HG02938 (cell line): ENCODE measurements at regions not wholly inside any gene's neighbourhood (a gene's known extent, or its start where the extent isn't known, plus 50 kb on each side); places are given as distances from the start of the nearest gene placed in this dataset.

Source experiments
- ATAC-seq: cut with Tn5 transposase; IDR thresholded peaks from one replicate; pipeline ENCODE4 v1.9.1; 2021; ENCODE audit warnings: mild to moderate bottlenecking, moderate library complexity; ENCODE audit not compliant: unreplicated experiment

- no peak for ATAC-seq
Measured at GRCh38 chr9:2307480-2307879, 292.3 kb downstream of the SMARCA2 start.

GRCh38 chr9:2311920-2312319 lies 296.8 kb downstream of the SMARCA2 start:
- no peak for ATAC-seq

DNA sequence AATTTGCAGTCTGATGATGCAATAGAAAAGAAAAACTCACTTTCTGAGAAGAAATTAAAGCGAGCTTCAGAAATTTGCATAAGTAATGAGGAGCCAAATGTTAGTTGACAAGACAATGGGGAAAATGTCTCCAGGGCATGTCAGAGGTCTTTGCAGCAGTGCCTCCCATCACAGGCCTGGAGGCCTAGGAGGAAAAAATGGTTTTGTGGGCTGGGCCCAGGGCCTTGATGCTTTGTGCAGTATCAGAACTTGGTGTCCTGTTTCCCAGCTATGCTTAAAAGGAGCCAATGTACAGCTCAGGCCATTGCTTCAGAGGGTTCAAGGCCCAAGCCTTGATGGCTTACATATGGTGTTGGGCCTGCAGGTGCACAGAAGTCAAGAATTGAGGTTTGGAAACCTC lies 298.4 kb downstream of the SMARCA2 start:
- no peak for ATAC-seq

DNA sequence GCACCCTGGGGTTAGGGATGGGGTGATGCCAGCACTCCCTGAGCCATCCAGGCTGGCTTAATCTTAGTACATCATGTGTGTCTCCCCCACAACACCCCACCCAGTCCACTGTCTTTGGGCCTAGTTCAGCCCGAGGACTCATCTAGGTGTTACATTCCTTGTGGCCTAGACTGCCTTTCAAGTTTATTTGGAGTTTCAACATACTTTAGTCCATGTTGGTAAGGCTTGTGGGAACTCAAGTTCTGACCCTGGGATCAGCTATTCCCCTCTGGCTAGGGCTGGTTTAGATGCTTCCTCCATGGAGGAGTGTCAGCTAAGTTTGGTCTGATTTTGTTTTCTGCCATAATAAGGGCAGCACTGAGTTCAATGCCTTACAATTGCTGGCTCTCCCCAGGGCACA lies 302.4 kb downstream of the SMARCA2 start:
- no peak for ATAC-seq

DNA sequence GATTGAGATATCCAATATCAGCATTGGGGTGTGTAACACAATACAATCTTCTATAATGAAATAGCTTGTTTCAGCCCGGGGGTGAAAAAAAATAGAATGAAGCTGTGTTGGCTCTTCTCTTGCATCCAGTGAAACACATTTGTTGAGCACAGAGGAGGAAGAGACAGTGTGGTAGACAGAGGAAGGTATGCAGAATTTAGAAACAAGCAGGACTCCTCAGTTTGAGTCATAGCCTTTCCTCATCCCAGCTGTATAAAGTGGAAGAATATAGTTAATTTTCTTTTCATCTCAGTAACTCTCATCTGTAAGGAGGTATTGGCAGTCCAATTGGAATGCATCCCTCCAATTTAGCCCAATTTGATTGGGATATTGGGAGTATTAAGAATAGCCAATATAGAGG lies 302.2 kb upstream of the VLDLR start:
- no peak for ATAC-seq

DNA sequence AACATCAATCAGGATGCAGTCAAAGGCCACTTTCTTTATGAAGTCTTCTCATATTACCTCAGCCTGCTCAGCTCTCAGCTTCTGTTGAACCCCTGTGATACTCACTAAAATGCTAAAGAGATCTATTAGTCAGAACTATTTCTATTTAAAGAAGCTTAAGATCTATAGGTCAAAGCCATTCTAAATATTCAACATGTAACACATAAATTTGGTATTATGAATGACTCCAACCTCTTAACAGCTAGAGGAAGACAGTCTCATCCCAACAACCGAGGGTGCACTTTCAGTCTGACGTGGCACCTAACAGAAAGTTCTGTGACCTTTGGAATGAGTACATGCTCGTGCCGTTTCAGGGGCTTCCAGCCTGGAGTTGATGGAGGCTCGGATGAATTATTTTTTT lies 301.5 kb upstream of the VLDLR start:
- ATAC-seq: no peak

DNA sequence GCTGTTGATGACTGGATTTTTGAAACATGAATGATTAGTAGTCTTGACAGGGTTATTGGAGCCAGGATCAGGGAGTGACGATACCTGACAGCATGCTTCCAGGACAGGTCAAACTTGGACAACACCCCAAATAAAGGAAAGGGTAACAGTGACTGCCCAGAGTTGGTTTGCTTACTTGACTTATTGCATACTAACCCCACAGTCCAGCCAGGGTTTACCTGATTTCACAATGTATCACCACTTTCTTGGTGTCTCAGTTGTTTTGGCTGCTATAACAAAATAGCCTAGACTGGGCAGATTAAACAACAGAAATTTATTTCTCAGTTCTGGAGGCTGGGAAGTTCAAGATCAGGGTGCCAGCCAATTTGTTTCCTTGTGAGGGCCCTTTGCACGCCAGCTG lies 301.0 kb upstream of the VLDLR start:
- no peak for ATAC-seq

GRCh38 chr9:2321523-2322148 lies 300.0 kb upstream of the VLDLR start:
- no peak for ATAC-seq

DNA sequence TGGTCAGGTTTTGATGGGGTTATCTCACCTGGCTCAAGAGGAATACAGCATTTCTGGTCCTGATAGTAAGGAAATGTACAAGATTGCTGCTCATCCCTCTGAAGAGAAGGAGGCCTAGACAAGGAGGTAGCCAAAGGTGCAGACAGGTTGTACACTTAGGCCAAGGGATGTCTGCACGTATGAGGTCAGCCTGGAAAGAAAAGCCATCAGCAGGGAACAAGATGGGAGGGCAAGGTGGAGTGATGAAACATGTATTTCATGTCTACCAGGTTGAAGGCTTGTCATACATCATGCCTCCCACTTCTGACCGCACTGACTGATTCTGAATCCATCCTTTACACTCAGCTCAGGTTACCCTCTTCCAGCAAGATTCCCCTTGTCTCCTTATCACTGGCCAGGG lies 296.8 kb upstream of the VLDLR start:
- ATAC-seq: no peak

- no peak for ATAC-seq
Measured at GRCh38 chr9:2332663-2333062, 288.9 kb upstream of the VLDLR start.

GRCh38 chr9:2335260-2335659 lies 286.3 kb upstream of the VLDLR start:
- ATAC-seq: no peak

DNA sequence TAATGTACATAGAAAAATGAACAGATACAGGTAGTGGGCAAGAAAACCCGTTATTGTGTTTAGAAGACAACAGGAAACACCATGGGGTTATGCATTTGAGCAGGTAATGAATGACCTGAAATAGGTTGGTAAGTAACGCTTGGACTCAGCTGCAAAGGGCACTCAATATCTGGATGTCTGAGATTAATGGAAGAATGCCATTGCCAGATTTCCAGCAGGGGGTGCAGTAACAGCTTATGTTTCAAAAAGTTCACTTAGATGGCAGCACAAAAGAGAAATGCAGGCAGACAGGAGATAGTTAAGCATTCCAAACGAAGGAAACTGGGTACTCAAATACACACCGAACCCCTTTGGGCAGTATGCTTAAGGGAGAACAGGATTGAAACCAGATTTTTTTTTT lies 285.5 kb upstream of the VLDLR start:
- ATAC-seq: no peak

- no peak for ATAC-seq
Measured at GRCh38 chr9:2337131-2337530, 284.5 kb upstream of the VLDLR start.

DNA sequence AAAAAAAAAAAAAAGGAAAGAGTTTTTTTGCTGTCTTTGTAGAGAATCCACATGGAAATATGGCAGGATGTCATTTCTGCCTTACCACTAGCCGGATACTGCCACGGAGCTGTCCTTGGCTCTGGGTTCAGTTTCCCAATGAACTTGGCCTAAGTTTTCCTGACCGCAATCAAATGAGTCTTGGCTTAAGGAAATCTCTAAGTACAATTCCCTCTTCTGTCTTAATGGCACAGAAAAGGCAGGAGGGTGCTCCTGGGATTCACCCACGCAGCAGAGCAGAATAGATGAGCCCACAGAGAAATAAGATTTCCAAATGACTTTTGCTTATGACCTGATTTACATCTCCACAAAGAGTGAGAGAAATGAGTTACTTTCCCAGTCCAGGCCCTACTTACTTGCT lies 284.0 kb upstream of the VLDLR start:
- no peak for ATAC-seq

- ATAC-seq: no peak
Measured at GRCh38 chr9:2338777-2339365, 282.7 kb upstream of the VLDLR start.

GRCh38 chr9:2339416-2339815 lies 282.2 kb upstream of the VLDLR start:
- no peak for ATAC-seq

DNA sequence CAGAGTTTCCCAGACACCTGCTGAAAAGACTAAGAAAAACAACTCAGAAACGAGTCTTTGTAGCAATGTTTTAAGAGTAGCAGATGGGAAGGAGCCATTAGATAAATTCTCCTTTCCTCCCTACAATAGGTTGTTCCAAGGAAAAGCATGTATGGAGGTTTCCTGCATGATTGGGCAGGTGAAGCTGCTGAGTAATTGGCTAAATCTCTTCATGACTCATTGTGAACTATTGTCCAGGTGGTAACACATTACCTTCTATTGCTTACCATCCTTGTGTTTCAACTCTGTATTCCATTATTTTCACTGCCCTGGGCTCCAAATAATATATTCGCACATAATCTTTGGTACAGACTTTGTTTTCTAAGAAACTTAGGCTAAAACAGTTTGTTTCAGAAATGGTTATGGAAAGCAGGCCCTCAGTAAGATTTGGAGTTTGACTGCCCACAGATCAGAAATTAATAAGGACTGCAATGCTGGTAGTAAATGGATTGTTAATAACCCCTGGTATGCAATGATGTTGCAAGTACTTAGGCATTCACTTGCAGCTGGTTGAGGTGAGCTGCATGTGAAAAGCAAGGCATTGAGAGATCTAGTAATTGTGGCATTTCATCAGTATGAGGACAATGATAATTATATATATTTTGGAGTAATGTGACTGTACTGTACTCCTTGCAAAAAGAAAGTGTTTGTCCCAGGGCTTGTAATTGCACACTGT lies 281.4 kb upstream of the VLDLR start:
- no peak for ATAC-seq

DNA sequence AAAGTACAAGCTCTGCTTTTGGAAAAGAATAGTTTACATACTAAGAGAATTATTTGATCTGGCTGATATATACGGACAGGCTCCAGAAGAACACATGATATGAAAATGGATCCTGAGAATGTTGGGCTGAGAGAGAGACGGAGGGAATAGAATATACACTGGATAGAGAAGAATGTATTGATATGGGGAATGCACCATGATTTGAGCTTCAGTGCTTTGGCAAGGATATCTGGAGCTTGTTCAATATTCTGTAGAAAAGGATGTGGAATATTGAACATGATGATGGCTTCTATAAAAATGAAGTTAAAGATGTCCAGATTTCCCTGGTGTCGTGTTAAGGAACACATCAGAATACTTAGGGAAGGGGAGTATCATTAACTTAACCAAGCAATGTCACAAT lies 280.5 kb upstream of the VLDLR start:
- ATAC-seq: no peak

DNA sequence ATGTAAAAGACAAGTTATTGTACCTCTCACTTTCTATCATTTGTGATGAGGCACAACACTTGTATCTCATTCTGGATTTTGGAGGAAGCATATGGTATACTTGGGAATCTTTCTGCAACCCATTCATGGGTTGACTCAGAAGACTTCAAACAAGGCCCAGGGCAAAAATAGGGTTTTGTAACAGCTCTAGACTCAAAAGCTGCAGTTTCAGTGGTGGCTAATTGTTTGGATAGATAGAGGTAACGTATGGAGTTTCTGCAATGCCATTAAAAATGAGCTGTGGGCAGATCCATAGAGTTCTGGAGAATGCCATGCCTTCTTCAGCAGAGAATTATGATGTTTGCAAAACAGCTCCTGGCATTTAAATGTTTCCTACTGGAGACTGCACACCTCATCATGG lies 279.6 kb upstream of the VLDLR start:
- no peak for ATAC-seq

- ATAC-seq: no peak
Measured at GRCh38 chr9:2343756-2344155, 277.8 kb upstream of the VLDLR start.

GRCh38 chr9:2344436-2344835 lies 277.2 kb upstream of the VLDLR start:
- ATAC-seq: no peak

DNA sequence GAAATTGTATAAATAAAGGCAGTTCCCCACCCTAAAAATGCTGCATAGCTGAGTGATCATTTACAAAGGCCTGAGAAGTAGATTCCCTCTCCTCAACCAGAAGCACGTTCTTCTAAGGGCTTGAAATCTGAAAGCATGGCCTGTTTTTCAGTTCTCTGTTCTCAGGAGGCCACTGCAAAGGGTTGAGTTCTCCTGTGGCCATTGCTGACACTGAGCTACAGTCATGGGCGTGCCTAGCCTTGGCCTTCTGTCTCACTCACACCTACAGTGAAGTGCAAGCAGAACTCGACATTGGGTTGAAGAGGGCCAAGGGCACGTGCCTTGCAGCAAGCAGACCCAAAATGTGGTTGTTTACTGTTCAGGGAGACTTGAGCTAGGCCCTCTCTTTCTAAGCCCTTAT lies 276.6 kb upstream of the VLDLR start:
- peak; percentile 56 for ATAC-seq
